HL-60/S4 treated with phorbol 12-myristate 13-acetate at 8.2 ng/mL for 4 days and 3 days (cell line): ENCODE measurements at regions not wholly inside any gene's neighbourhood (a gene's known extent, or its start where the extent isn't known, plus 50 kb on each side); places are given as distances from the start of the nearest gene placed in this dataset.
"Not testable (repeated sequence)": the region's sequence is repeated elsewhere in the genome, so short reads cannot be mapped to it uniquely, and the experiment has no call there.

ENCODE experiments used
- in situ Hi-C: fragments of 300-500 bp; cut with MboI; formaldehyde crosslinking; loops from 2 replicates; pipeline ENCODE4 v1.15.0; 2022; ENCODE audit warnings: low sequenced_read_pairs

DNA sequence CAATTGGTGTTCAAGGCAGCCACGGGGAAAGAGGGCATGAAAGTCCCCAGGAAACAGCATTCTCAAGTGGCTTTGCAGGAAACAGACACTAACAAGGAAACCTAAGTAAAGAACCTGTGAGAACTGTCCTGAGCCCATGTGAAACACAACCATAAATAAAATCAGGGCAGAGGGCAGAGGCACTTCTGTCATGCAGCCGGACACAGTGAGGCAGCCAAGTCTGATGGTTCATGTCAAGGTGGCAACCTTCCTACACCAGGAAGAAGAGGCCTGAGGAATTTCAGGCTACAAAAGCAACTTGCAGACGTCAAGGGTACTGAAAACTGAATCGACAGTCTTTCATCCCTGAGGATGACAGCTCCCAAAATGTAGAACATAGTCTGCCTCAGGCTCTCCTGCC, 458.2 kb upstream of the NPVF start:
- in situ Hi-C loops = no loop called here

DNA sequence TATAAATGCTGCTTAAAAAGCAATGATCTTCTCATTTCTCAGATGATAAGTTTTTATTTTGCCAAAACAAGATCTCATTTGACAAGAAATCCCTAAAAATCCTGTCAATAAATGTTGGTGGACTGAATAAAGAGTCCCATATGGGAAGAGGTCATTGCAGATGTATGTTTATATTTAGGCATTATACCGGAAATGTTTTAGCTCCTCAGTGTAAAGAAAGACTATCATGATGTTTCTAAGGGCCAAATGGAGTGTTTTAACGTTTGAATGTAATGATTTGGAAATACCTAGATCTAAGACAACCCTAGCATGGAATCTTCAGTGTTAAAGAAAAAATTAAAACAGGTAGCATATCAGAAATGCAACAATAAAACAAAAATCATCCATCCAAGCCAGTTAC, 457.8 kb upstream of the NFE2L3 start:
- in situ Hi-C loops = no loop called here

DNA sequence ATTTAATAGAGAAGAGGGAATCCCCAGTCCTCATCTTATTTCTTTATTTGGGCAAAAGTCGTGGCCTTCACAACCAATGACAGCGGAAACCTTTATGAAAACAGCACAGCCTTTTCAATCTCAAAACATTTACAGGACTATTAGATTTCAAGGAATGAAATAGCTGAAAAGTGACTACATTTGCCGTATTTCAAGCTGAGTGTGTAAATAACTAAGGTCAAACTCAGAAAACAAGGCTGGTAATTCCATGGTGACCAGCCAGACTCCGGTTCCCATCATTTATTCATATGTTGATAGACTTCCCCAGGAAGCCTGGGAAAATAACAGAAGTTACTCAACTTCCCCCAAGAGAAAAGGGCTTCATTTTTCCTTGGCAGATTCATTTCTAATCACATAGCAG, 457.3 kb upstream of the NFE2L3 start:
- in situ Hi-C loops = no loop called here

DNA sequence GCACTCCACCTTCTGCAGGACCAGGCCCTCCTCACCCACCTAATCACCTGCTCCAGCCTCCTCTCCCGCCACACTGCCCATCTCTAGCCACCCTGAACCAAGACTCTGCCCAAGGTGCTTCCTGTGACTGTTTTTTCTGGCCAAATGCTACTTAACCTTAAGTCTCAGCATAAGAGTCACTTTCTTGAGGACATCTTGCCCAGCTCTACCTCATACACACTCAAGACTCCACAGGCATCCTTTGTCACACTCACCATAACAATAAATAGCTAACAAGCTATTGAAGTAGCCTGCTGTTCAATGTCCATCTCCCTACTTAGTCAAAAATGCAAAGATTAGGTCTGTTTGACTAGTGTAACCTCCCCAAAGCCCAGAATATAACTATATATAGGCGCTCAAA, 455.4 kb upstream of the NFE2L3 start:
- in situ Hi-C loops = no loop called here

DNA sequence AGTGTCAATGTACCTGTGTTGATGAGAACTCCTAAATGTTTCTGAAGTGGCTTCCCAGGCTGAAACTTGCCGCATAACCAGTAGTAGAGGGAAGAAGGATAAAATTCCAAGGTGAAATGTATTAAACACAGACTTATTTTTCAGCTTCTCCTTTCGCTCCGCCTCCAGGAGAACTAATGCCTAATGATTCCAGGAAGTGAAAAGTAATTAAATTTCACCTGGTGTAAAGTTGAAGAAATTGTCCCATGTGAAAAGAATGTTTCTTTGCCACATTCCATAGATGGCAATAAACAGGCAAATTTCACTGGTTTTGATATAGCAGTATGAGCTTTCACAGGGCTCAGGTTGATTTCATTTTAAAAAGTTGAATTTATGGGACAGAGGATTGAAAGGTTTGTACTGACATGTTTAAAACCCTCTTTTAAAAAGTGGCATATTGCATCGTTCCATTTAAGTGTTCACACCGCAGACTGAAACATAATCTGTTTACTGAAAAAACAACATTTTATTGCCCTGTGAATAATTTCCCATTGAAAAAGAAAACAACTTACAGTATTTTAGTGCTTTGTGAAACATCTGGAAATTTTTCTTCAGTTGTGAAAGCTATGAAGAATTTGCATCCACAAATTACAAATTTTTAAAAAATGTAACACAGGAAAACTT, 453.4 kb upstream of the NFE2L3 start:
- in situ Hi-C loops = no loop called here

DNA sequence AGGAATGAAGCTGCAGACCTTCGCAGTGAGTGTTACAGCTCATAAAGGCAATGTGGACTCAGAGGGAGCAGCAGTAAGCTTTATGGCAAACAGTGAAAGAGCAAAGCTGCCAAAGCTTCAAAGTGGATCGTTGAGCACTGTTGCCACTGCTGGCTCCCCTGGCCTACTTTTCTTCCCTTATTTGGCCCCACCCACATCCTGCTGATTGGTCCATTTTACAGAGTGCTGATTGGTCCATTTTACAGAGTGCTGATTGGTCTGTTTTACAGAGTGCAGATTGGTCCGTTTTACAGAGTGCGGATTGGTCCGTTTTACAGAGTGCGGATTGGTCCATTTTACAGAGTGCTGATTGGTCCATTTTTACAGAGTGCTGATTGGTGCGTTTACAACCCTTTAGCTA, 451.9 kb upstream of the NFE2L3 start:
- in situ Hi-C loops = not testable (repeated sequence)

DNA sequence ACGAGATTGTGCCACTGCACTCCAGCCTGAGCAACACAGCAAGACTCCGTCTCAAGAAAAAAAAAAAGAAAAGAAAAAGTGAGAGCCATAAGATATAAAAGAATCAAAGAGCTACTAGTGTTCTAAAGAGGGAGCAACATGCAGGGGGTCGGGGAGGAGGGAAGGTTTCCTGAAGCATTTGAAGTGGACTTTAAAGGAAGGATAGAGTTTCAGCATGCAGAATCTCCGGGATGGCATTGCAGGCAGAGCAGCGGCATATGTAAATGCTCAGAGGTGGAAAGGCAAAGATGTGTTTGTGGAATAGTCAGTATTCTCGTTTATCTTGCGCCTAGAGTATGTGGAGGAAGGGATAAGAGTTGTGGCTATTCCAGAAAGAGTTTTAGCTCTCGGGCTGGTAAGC, 447.6 kb upstream of the NFE2L3 start:
- in situ Hi-C loops = no loop called here

DNA sequence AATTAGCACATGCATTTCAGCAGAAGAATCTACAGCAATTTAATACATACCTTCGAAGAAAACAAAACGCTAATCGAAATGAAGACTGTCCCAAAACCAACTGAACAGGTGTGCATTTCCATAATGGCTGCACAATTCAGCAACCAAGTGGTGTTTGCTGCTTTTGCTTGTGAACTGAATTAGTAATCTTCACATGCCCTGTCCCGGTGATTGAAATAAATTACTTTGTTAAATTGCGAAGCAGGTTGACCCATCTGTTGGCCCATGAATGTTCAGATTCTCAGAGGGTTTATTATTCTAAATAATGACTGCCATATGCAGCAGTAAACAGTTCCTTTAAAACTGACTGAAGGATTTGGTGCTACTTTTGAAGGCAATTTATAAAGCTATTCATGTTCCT, 445.2 kb upstream of the NFE2L3 start:
- in situ Hi-C loops = no loop called here

DNA sequence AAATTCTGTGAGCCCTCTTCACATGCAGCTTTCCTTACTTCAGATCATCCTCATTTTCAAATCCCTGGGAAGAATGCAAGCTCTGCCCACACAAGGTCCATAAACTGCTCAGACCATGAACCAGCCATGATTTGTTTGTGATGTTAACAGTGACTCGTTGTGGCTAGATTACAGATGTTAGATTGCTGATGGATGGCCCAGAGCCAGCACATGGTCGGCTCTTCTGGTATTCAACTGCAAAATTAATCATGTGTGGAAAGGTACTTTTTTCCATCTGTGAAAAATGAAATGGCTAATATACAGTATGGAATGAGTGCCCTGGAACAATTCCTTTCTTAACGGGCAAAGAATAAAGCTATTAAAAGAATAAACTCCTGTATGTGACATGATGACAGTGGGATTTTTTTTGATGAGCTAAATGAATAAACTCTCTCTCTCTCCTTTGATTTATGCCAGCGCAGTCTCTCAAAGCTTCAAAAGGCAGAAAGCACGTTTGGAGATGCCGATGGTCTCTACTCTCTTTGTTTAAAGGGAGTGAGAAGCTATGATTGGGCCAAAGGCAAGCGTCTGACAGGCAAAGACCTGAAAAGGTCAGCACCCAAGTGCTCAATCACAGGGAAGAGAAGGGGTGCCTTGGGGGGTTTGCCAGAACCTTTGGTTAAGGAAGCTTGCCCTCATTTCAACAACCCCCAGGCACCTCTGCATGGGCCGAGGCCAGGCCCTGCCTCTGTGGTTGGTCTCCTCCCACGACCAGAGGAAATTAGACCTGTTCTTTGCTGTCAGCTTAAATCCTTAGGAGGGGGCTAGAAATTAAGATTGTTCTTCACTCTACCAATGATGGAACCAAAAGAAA, 444.0 kb upstream of the NFE2L3 start:
- in situ Hi-C loops = no loop called here

DNA sequence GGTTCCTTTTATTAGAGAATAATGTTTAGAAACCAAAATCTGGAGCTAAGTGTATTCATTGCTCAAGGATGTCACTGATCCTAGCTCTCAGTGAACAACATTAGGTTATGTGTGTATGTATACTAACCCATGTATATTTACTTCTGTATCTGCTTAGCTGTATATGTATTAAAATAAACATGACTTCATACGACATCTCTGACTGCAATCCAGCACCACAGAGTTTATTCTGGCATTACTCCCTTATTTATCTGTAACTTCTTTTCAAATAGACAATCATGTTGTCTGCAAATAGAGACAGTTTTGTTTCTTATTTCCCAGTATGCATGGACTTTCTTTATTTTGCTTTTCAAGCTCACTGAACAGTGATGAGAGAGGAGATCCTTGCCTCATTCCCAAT, 441.0 kb upstream of the NFE2L3 start:
- in situ Hi-C loops = no loop called here

DNA sequence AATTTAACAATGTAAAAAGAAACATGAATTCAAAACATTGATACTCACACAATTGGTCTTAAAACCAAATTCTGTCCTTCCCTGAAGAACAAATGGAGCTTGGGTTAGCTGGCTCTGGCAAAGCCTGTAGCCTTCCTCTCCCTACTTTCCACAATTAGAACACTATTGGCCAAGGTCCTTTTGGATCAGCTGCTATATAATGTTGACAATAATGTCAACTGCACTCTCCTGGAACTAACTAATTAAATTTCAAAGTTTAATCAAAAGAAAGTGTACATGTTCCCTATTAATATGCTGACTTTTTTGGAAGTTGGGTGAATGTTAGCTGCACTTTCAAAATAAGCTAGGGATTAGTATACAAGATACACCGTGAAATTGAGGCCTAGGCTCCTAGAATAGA, 440.1 kb upstream of the NFE2L3 start:
- in situ Hi-C loops = no loop called here

DNA sequence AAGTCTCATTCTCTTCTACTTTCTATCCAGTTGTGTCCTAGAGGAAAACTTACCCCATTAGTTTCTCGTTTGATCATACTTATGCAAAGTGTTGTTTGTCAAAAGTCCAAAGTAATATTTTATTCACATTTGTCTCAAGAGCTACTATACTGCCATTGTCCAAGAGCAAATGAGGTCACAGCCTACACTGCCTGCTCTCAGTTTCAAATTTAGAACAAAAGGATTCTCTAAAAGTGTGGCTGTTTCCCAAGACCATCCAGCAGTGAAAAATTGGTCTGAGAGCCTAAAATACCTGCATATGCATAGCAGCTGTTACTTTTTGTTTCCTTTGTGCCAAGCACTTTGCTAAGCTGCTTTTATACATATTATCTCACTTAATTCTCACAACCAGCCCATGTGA, 439.5 kb upstream of the NFE2L3 start:
- in situ Hi-C loops = no loop called here

DNA sequence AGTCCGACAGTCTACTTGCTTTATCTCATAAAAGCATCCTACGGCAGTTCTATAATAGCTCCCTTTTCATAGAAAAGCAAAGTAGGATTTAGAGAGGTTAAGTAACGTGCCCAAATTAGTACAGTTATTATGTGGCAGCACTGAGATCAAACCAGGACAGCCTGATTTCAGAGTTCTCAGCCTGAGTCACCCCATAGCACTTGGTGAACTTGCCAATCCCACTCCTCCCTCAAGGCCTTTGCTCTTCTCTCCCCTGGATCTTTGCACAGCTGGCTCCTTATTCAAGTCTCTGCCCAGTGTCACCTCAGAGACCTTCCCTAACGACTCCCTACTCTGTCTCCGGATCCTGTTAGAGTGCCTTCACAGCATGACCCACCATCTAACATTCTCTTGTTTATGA, 438.0 kb upstream of the NFE2L3 start:
- in situ Hi-C loops = no loop called here

DNA sequence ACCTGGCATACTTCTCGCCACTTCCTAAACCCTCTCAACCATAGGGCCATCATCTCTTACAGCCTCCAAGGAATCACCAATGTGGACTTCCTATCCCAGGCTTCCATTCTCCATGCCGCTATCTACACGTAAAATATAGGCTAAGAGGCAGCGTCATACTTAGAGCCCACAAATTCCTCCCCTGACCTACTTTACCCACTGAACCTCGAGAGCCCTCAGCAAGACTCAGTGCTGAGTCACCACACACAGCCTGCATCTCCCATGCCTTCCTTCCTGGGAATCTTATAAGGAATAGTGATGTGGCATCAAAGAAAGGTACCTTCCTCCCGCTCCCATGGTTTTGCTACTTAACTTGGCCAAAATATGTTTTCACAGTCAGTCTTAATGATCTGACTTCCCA, 435.6 kb upstream of the NFE2L3 start:
- in situ Hi-C loops = no loop called here

DNA sequence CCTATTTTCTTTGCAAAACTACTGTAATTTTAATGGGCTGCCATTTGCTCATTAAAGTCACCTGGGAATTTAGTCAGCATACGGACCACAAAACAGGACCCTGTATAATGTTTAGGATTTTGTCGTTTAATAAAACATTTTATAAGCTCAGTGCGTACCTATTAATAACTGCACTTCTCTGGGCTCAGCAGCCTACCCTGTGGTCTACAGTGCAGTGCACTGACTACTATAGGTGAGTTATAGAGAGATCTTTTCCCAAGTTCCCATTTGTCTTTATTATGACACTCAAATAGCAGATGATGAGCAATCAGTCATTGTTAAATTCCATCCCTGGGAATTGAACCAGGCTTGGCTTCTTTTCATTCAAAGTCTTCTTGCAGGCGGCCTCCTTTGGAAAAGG, 433.4 kb upstream of the NFE2L3 start:
- in situ Hi-C loops = no loop called here

DNA sequence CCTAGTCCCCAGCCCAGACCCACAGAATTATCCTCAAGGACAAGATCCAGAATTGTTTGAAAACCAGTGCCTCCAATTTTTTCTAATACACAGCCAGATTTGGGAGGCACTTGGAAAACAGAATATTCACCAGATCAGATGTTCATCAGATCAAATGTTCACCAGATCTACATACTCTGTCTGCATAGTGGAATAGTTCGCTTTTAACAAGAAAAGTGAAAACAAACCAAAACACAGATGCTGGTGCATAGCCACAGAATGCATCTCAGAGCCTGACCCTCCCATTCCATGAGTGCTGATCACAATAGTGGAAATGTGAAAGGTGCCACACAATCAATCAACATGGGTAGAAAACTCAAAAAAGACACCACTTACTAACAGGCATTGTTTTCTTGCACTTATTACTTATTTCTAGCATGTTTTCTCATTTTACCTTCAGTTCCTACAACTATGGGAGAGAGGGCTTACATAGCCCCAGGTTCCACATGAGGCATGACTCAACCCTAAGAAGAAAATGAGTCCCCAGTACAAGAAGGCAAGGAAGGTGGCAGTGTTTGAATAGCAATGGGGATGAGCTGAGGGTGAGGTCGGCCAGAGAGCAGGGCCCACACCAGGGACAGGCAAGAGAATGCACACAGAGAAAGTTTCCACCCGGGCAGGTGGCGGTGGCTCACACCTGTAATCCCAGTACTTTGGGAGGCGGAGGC, 432.7 kb upstream of the NFE2L3 start:
- in situ Hi-C loops = no loop called here

DNA sequence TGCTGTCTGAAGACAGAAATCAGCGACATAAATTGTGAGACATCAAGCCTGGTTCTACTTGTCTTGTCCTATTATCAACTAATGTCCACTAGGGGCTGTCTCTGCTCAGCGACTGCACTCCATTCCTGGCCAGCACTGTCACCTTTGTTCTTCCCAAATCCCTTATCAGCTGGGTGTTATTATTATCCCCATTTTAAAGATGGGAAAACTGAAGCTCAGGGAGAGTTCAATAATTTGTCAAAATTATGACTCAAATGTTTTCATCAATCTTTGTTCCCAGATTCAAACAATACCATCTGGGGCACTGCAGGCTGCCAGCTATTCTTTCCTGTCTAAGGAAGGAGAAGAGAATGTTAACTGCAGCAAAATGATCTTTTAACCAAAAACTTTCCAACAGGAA, 431.6 kb upstream of the NFE2L3 start:
- in situ Hi-C loops = no loop called here

DNA sequence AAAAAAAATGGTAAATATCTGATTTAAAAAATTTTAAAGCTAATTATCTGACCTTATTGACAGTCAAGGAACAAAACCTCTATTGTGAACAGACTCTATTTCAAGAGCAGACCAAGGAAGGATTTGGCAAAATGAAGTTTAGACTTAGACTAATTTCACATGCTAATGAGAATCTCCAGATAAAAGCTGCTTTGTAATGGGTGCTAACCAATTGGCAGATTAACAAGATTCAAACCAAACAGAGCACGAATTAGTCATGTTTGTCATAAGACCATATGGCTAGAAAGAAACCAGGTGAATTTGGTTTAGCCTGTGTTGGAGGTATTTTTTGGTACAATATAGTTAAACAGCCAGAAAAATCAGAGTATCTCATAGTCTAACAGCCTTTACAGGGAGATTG, 429.1 kb upstream of the NFE2L3 start:
- in situ Hi-C loops = no loop called here

DNA sequence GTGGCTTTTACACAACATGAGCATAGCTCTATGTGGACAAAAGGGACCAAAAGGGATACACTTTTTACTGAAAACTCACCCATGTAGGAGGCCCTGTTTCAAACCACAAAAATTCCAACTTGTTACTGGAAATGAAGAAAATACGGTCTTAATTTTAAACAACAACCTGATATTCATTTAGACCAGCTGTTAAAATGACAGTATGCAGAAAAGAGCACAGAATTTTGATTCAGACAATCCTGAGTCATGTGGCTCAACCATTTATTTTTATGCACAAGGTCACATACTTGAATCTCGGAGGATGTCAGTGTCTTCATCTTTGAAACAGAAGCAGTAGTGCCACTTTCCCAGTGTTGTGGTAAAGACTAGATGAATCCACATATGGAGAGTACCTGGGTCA, 426.5 kb upstream of the NFE2L3 start:
- in situ Hi-C loops = no loop called here

DNA sequence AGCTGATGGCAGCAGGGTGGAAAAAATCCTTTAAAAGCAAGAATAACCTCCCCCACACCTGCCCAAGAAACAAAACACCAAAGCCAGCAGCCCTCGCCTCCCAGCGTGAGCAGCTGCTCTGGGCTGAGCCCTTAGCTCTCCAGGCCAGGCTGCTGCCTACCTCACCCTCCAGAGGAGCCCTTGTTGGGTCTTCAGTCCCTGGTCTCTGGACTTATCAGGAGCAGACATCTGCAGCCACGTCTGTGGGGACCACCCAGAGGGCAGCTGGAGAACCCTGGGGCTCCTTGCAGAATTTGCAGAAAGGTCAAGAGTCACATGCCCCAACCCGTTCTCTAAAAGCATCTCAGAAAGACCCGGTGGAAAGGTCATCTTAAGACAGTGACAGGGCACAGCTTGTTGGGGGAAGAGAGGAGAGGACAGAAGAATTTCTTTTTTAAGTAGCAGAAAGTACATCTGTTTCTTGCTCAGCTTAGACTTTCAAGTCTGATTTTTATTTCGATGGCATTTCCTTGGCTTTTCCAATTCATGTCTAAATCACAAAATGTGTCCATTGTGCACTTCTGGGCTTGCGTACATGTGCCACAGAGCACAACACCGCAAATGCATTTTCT, 425.7 kb upstream of the NFE2L3 start:
- in situ Hi-C loops = no loop called here

DNA sequence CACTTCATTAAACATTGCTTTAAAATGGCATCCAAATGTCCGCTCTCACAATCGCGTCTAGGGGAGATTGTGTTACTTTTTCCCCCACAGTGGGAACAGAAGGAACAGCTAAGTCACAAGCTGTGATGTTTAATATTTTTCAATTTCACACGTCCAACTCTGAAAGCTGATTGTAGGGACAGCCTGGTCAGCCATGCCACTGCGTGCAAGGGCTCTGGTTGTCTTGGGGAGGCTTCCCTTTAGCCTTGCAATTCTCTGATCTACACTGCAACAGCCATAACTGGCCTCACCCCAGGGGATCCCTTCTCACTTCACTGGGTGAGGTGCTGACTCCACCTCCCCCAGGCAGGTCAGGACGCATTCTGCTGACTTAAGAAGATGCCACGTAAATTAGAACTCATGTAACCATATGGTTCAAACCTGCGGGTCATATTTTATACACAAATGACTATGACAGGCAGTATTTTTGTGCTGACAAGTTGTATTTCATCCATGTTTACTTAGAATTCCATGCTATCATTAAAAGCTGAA, 425.2 kb upstream of the NFE2L3 start:
- in situ Hi-C loops = no loop called here
